ENCODE measurements at regions not wholly inside any gene's neighbourhood (a gene's known extent, or its start where the extent isn't known, plus 50 kb on each side); places are given as distances from the start of the nearest gene placed in this dataset.

DNA sequence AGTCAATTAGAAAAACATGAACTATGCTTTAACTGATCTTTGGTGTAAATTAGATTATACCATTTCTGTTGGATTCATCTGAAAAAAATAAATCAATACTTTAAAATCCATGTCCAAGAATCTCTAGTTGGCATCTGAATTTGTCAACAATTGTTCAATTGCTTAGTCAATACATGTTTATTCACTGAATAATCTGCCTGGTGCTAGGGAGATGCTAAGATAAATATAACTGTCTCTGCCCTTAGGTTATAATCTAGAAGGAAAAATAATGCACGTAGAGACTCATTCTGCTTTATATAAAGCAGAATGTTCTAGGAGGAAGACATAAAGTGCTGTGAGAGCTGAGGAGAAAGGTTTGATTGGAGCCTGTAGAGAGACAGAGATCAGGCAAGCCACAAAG, 537.2 kb upstream of the IL12A start:
- no peak for TF ChIP-seq CTCF (IDR thresholded peaks at IDR 0.05 in 2 of 3, conservative IDR thresholded peaks at IDR 0.05 in 1 of 3; ENCODE audit: insufficient read depth in 2 of 3, low read depth in 1 of 3, low read length in 3 of 3)
- TF ChIP-seq, protein P1, sequence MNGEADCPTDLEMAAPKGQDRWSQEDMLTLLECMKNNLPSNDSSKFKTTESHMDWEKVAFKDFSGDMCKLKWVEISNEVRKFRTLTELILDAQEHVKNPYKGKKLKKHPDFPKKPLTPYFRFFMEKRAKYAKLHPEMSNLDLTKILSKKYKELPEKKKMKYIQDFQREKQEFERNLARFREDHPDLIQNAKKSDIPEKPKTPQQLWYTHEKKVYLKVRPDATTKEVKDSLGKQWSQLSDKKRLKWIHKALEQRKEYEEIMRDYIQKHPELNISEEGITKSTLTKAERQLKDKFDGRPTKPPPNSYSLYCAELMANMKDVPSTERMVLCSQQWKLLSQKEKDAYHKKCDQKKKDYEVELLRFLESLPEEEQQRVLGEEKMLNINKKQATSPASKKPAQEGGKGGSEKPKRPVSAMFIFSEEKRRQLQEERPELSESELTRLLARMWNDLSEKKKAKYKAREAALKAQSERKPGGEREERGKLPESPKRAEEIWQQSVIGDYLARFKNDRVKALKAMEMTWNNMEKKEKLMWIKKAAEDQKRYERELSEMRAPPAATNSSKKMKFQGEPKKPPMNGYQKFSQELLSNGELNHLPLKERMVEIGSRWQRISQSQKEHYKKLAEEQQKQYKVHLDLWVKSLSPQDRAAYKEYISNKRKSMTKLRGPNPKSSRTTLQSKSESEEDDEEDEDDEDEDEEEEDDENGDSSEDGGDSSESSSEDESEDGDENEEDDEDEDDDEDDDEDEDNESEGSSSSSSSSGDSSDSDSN (IDR thresholded peaks at IDR 0.05; ENCODE audit: borderline replicate concordance in 1 of 2, low read depth in 2 of 2, low read length in 2 of 2), result no peak
- TF ChIP-seq, protein P2, sequence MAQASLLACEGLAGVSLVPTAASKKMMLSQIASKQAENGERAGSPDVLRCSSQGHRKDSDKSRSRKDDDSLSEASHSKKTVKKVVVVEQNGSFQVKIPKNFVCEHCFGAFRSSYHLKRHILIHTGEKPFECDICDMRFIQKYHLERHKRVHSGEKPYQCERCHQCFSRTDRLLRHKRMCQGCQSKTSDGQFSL (CRISPR knock-in tag; IDR thresholded peaks at IDR 0.05), result no peak
- TF ChIP-seq, protein P2 (tag; IDR thresholded peaks at IDR 0.05), result no peak
- no peak for TF ChIP-seq ZNF280B (CRISPR knock-in tag; IDR thresholded peaks at IDR 0.05)
